HEK293T (cell line): ENCODE measurements at regions not wholly inside any gene's neighbourhood (a gene's known extent, or its start where the extent isn't known, plus 50 kb on each side); places are given as distances from the start of the nearest gene placed in this dataset.

ENCODE experiments used
- CTCF ChIA-PET: fragments of 350-600 bp; formaldehyde crosslinking; extraction: SDS; loops from one replicate; lab custom pipeline; 2021; ENCODE audit warnings: antibody characterized with exemption, inconsistent platforms; lab: Yijun Ruan, JAX
- POLR2A ChIA-PET: fragments of 350-600 bp; formaldehyde crosslinking; extraction: SDS; loops from one replicate; lab custom pipeline; 2020; ENCODE audit warnings: antibody characterized with exemption, inconsistent platforms; lab: Yijun Ruan, JAX
- DNase-seq: peaks from one replicate; pipeline ENCODE4 v3.0.0; 2012; ENCODE audit warnings: mixed read lengths; ENCODE audit errors: extremely low spot score
- ARNT ChIP-seq: fragments of 450-650 bp; IDR thresholded peaks from 2 replicates; pipeline ENCODE4 v1.6.1; 2017; ENCODE audit warnings: mild to moderate bottlenecking
- BHLHE40 ChIP-seq: fragments of 450-650 bp; IDR thresholded peaks from 2 replicates; pipeline ENCODE4 v1.6.1; 2016; ENCODE audit warnings: mild to moderate bottlenecking, moderate library complexity, borderline replicate concordance
- CTBP1 ChIP-seq: fragments of 450-650 bp; IDR thresholded peaks from 2 replicates; pipeline ENCODE4 v1.6.1; 2016; ENCODE audit warnings: borderline replicate concordance
- ELF4 ChIP-seq: fragments of 450-650 bp; IDR thresholded peaks from 2 replicates; pipeline ENCODE4 v1.6.1; 2017; ENCODE audit warnings: antibody characterized with exemption
- FOXA1 ChIP-seq: fragments of 450-650 bp; IDR thresholded peaks from 2 replicates; pipeline ENCODE4 v1.6.1; 2016; ENCODE audit warnings: mild to moderate bottlenecking
- FOXK2 ChIP-seq: fragments of 450-650 bp; IDR thresholded peaks from 2 replicates; pipeline ENCODE4 v1.6.1; 2016; ENCODE audit warnings: mild to moderate bottlenecking
- FOXM1 ChIP-seq: fragments of 450-650 bp; IDR thresholded peaks from 2 replicates; pipeline ENCODE4 v1.6.1; 2017; ENCODE audit warnings: mild to moderate bottlenecking, borderline replicate concordance
- HDGF ChIP-seq: fragments of 450-650 bp; IDR thresholded peaks from 2 replicates; pipeline ENCODE4 v1.6.1; 2017; ENCODE audit warnings: antibody characterized with exemption, borderline replicate concordance
- L3MBTL2 ChIP-seq: fragments of 450-650 bp; conservative IDR thresholded peaks from 2 replicates; pipeline ENCODE4 v1.6.1; 2016; ENCODE audit warnings: mild to moderate bottlenecking
- LEF1 ChIP-seq: fragments of 450-650 bp; IDR thresholded peaks from 2 replicates; pipeline ENCODE4 v1.6.1; 2017; ENCODE audit warnings: mild to moderate bottlenecking, borderline replicate concordance
- NFRKB ChIP-seq: fragments of 450-650 bp; IDR thresholded peaks from 2 replicates; pipeline ENCODE4 v1.6.1; 2016; ENCODE audit warnings: mild to moderate bottlenecking, moderate library complexity
- SP1 ChIP-seq: fragments of 450-650 bp; IDR thresholded peaks from 2 replicates; pipeline ENCODE4 v1.6.1; 2017
- SUZ12 ChIP-seq: fragments of 450-650 bp; IDR thresholded peaks from 2 replicates; pipeline ENCODE4 v1.6.1; 2016; ENCODE audit warnings: mild to moderate bottlenecking
- TARDBP ChIP-seq: fragments of 450-650 bp; IDR thresholded peaks from 2 replicates; pipeline ENCODE4 v1.6.1; 2016
- ZNF384 ChIP-seq: fragments of 450-650 bp; IDR thresholded peaks from 2 replicates; pipeline ENCODE4 v1.6.1; 2016
- TF ChIP-seq, protein P1 (sequence below): fragments of 450-650 bp; IDR thresholded peaks from 2 replicates; pipeline ENCODE4 v1.6.1; 2016

DNA sequence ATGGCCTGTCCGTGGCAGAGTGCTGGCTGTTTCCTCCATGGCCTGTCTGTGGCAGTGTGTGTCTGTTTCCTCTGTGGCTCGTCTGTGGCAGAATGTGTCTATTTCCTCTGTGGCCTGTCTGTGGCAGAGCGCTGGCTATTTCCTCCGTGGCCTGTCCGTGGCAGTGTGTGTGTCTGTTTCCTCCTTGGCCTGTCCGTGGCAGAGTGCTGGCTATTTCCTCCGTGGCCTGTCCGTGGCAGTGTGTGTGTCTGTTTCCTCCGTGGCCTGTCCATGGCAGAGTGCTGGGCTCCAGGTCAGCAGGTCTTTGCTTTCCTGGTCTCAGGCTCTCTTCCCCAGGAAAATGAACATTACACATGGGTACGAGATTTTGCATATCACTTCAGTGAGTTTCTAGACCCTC is 138.4 kb upstream of the IPO9 start:
- no peak for DNase-seq
- TF ChIP-seq NFRKB (no peak), LEF1 (no peak), L3MBTL2 (no peak)
- CTCF ChIA-PET, result no interaction called here
- POLR2A ChIA-PET, result no interaction called here

DNA sequence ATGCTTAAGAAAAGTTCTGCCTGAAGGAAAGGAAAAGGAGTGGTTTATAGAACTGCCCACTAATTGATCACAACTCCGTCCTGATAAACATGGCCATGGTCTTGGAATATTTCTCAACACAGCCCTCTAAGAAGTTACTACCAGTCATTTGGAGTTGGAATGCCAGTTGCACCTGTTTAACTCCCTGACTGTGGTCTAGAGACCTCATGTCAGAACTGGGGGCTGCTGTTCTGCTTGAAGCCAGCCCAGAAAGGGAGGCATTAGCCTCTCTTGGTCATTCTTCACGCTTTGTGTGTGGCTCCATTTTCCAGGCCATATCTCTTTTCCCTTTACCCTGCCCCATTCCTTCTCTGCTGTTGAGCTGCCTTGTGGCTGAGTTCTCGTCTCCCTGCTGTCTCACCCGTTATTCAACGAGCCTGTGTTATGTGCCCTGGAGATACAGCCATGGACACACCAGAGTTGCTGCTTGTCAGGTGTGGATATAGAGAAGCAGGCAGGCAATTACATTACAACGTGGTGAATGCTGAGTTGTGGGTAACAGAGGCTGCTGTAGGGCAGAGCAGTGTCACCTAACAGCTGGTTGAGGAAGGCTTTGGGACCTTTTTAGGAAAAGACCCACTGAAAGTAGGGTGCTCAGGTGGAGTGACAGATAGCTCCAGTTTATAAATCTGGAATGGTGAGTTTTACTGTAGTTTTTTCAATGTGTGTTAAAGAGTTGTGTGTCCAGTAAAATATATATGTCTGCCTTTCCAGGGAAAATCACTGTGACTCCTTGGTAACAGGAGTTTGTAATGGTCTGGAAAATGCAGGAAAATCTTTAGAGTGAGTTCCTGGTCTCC is 137.0 kb upstream of the IPO9 start:
- no peak for DNase-seq
- ChIA-PET POLR2A (no interaction called here), CTCF (no interaction called here)
- TF ChIP-seq SP1 (no peak), LEF1 (no peak), FOXA1 (no peak), HDGF (no peak), NFRKB (no peak), FOXK2 (no peak), FOXM1 (no peak), ARNT (no peak), BHLHE40 (no peak), L3MBTL2 (no peak), SUZ12 (no peak), ZNF384 (no peak), CTBP1 (no peak), ELF4 (no peak), TARDBP (no peak)
- TF ChIP-seq, protein P1, sequence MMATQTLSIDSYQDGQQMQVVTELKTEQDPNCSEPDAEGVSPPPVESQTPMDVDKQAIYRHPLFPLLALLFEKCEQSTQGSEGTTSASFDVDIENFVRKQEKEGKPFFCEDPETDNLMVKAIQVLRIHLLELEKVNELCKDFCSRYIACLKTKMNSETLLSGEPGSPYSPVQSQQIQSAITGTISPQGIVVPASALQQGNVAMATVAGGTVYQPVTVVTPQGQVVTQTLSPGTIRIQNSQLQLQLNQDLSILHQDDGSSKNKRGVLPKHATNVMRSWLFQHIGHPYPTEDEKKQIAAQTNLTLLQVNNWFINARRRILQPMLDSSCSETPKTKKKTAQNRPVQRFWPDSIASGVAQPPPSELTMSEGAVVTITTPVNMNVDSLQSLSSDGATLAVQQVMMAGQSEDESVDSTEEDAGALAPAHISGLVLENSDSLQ, result no peak

DNA sequence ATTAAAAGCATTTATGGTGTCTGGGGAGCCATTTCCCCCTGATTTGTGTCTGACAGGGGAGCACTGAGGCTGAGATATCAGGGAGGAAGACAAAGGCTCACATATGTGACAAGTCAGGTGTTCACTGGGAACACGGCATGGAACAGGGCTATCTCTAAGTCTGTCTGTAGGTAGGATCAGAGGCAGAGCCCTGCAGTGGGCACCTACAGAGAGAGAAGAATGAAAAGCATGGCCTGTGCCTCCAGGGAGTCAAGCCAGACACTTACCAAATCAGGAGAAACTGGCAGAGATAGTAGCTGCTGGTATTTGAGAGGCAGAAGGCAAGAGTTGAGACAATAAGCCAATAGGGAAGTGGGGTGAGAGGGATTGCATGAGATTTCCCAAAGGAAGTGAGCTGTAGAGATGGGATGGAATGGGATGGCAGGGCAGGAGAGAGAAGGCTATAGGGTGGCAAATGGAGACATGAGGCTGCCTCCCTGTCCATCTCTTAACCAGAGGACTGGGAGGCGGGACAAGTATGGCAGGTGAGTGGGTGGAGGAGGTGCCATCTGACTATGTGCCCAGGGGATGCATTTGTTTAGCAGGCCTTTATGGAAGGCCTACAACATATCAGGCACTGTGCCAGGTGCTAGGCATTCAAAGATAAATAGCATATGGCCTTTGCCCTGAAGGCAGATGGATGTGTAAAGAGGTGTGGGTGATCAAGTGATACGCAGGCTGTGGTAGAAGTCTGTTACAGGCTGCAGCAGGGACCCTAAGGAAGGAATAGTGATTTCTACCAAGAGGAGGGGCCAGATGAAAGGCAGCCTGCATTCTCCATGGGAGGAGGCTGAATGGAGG is 136.2 kb upstream of the IPO9 start:
- ChIA-PET CTCF (no interaction called here), POLR2A (no interaction called here)
- TF ChIP-seq BHLHE40 (no peak), L3MBTL2 (no peak), ZNF384 (no peak), NFRKB (no peak), ARNT (no peak)
- no peak for DNase-seq

DNA sequence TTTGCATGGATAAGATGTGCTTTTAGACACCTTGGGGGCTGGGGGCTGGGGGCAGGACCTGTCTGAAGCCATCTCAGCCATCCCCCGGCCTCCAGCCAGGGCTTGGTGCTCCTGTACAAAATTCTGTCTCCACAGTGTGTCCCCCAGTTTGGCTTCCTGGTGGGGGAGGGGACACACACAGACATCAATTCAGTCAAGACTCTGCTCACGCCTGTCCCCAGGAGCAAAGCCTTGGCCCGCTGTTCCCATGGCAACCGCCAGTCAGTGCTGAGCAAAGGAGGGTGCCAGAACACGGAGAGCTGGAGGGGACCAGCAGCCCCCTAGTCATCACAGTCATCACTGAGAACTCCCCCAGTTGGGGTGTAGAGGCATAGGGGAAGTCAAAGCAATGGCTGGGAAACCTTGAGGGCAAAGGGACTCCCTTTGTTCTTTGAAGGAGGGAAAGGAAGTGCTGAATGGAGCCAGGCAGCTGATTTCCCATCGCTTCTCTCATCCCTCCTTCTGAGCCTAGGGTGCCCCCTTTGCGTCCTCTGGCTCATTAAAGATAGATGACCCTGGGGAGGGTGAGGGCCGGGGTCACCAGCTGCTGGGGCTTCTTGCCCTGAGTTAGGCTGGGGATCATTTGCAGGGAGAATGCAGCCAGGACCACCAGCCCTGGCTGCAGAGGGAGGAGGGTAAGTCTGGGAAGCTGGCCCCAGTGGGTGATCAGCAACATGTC is 134.9 kb upstream of the IPO9 start:
- TF ChIP-seq TARDBP (no peak), FOXK2 (no peak), HDGF (no peak), ELF4 (no peak), FOXM1 (no peak), SUZ12 (no peak), LEF1 (no peak), NFRKB (no peak), FOXA1 (no peak), CTBP1 (no peak), ARNT (no peak), ZNF384 (no peak), L3MBTL2 (no peak), SP1 (no peak), BHLHE40 (no peak)
- TF ChIP-seq, protein P1, result no peak
- ChIA-PET POLR2A (no interaction called here), CTCF (no interaction called here)
- DNase-seq, result no peak

DNA sequence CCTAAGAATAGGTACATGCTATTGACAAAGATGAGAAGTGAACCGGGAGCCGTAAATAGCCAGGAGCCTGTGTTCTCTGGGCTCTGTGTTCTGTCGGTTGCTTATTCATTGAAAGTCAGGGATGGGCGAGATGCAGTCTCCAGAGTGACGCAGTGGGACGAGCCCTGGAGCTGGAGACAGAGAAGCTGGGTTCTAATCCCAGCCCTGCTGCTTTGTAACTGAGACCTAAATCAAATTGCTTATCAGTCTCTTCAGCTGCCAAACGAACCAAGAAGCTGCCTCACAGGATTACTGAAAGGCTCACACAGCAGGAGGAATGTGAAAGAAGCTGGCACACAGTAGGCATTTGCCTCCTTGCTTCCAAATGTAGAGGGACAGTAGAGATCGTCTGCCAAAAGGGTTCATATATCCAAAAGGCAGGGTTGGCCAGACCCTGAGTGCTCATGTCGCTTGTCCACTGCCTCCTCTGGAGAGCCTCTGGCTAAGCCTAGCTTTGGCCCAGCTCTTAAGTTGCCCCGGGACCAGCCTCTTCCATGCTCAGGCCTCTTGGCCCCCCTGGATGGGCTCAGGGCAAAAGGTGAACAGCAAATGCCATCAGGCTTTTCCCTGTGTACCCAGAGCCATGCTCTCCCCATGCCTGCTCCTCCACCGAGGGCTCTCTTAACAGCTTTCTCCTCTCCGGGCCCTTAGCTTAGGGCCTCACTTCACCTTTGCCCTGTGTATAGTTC is 134.2 kb upstream of the IPO9 start:
- ChIA-PET CTCF (no interaction called here), POLR2A (no interaction called here)
- DNase-seq, result no peak
- TF ChIP-seq FOXA1 (no peak), TARDBP (no peak), NFRKB (no peak), ARNT (no peak), LEF1 (no peak), FOXK2 (no peak), HDGF (no peak), SP1 (no peak), ZNF384 (no peak), ELF4 (no peak), SUZ12 (no peak), FOXM1 (no peak), L3MBTL2 (no peak), BHLHE40 (no peak), CTBP1 (no peak)
- TF ChIP-seq, protein P1, result no peak

DNA sequence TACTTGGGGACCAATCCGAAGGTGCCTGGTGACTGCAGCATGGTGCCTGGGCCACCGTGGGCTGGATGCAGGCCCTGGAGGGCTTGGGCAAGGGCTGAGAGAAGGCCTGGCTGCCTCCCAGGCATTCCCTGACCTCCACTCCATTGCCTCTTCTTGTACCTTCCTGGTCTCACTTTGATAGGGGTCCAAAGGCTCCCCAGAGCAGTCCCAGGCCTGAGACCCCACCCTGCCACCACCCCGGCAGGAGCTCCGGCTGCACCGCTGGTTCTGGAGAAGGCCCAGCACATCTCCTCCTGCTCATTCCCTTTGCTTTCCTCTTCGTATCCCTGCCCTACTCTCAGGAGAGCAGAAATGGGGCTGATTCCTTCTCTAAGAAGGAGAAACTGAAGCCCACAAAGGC is 133.3 kb upstream of the IPO9 start:
- CTCF ChIA-PET, result no interaction called here
- DNase-seq, result no peak

More for the DNA sequence above, 133.3 kb upstream of the IPO9 start:
- TF ChIP-seq ELF4 (no peak), ZNF384 (no peak), ARNT (no peak), NFRKB (no peak), FOXK2 (no peak), BHLHE40 (no peak), LEF1 (no peak), FOXM1 (no peak), HDGF (no peak), FOXA1 (no peak), L3MBTL2 (no peak), SP1 (no peak), TARDBP (no peak), CTBP1 (no peak), SUZ12 (no peak)
- TF ChIP-seq, protein P1, result no peak
- POLR2A ChIA-PET, result no interaction called here
